ENCODE measurements at regions not wholly inside any gene's neighbourhood (a gene's known extent, or its start where the extent isn't known, plus 50 kb on each side); places are given as distances from the start of the nearest gene placed in this dataset.

DNA sequence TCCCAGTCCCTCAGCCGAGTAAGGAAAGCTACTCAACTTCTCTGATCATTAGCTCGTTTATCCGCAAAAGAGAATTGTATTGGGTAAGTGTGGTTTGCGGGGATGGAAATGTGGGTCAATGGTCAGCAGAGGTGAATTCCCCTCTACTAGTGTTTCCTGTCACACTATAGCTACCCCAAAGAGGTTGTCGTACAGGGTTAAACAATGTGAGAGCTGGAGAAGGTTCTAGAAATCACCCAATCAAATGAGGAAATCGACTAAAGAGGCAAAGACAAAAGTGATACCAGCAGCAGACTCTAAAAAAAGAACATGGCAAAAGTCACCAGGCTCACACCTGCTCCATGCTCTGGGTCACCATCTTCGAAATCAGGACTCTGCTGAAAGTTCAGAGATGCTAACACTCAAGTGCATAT lies 144.7 kb upstream of the ITGA4 start:
- no peaks in the 10 kb centered on the region for H3K9me2 ChIP-seq (replicated peaks; ENCODE audit: insufficient read depth, low read length)
- no peaks in the 10 kb centered on the region for H3K79me2 ChIP-seq (ENCODE audit: low read length)
- H4K20me1 ChIP-seq (ENCODE audit: insufficient read depth, low read depth, low read length) = no peaks in the 10 kb centered on the region
- H3K4me2 ChIP-seq (ENCODE audit: low read depth, low read length, poor library complexity, severe bottlenecking) = peak overlapping the region; percentile 44
- H3K9me3 ChIP-seq (ENCODE audit: low read length) = no peaks in the 10 kb centered on the region
- H2AFZ ChIP-seq (ENCODE audit: low read length) = 0 out of 2 replicates have a peak overlapping the region, but pooled peaks have one; percentile 9
- H3K27ac ChIP-seq (ENCODE audit: low read length) = peak overlapping the region; percentile 99
- H3K4me3 ChIP-seq (ENCODE audit: low read length) = peak overlapping the region; percentile 17; the same call in 1 of the 2 replicates
- no peaks in the 10 kb centered on the region for H3K36me3 ChIP-seq (ENCODE audit: insufficient read depth, low read length)
- H3K27me3 ChIP-seq (ENCODE audit: low read length) = no peaks in the 10 kb centered on the region
- DNase-seq = peak; percentile 79
- peaks cover 89% of the 10 kb centered on the region for H3K4me1 ChIP-seq (ENCODE audit: low read length)
- peak overlapping the region; percentile 39 for H3K9ac ChIP-seq (ENCODE audit: low read length)

- no peaks in the 10 kb centered on the region for H3K9me3 ChIP-seq (ENCODE audit: low read length)
- no peaks in the 10 kb centered on the region for H3K9me2 ChIP-seq (replicated peaks; ENCODE audit: insufficient read depth, low read length)
- DNase-seq = peak; percentile 65
- peak overlapping the region; percentile 44 for H3K4me2 ChIP-seq (ENCODE audit: low read depth, low read length, poor library complexity, severe bottlenecking)
- no peaks in the 10 kb centered on the region for H3K27me3 ChIP-seq (ENCODE audit: low read length)
- H2AFZ ChIP-seq (ENCODE audit: low read length) = no peak overlapping the region
- peak overlapping the region; percentile 31; the same call in 1 of the 2 replicates for H3K9ac ChIP-seq (ENCODE audit: low read length)
- peaks cover 89% of the 10 kb centered on the region for H3K4me1 ChIP-seq (ENCODE audit: low read length)
- H3K27ac ChIP-seq (ENCODE audit: low read length) = peak overlapping the region; percentile 99
- H3K4me3 ChIP-seq (ENCODE audit: low read length) = peak overlapping the region; percentile 17
- no peaks in the 10 kb centered on the region for H4K20me1 ChIP-seq (ENCODE audit: insufficient read depth, low read depth, low read length)
- H3K79me2 ChIP-seq (ENCODE audit: low read length) = no peaks in the 10 kb centered on the region
- no peaks in the 10 kb centered on the region for H3K36me3 ChIP-seq (ENCODE audit: insufficient read depth, low read length)
Measured at GRCh38 chr2:181313845-181314244, 143.3 kb upstream of the ITGA4 start.

DNA sequence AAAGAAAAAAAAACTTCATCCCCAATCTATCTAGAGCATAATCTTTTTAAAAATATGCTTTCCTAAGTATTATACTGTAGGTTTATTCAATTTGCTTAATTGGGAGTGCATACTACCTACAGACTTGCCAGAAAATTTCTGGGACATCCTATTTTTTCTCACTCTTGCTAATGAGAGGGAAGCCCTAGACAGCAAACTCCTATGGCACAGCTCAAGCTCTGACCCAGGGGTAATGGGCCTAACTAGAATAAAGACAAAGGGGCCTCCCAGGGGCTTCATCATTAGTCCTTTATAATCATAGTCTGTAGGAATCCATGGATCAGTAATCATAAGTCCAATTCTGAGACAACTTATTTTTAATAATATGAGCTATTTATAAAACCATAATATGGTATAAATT lies 142.6 kb upstream of the ITGA4 start:
- H3K9ac ChIP-seq (ENCODE audit: low read length) = 0 out of 2 replicates have a peak overlapping the region, but pooled peaks have one; percentile 11
- no peaks in the 10 kb centered on the region for H4K20me1 ChIP-seq (ENCODE audit: insufficient read depth, low read depth, low read length)
- H3K4me2 ChIP-seq (ENCODE audit: low read depth, low read length, poor library complexity, severe bottlenecking) = peak overlapping the region; percentile 44
- H3K4me1 ChIP-seq (ENCODE audit: low read length) = peaks cover 89% of the 10 kb centered on the region
- H3K9me3 ChIP-seq (ENCODE audit: low read length) = no peaks in the 10 kb centered on the region
- H3K27ac ChIP-seq (ENCODE audit: low read length) = peak overlapping the region; percentile 99
- H3K36me3 ChIP-seq (ENCODE audit: insufficient read depth, low read length) = no peaks in the 10 kb centered on the region
- H3K79me2 ChIP-seq (ENCODE audit: low read length) = no peaks in the 10 kb centered on the region
- H3K27me3 ChIP-seq (ENCODE audit: low read length) = no peaks in the 10 kb centered on the region
- H3K4me3 ChIP-seq (ENCODE audit: low read length) = no peak overlapping the region
- no peak for DNase-seq
- no peak overlapping the region for H2AFZ ChIP-seq (ENCODE audit: low read length)
- H3K9me2 ChIP-seq (replicated peaks; ENCODE audit: insufficient read depth, low read length) = no peaks in the 10 kb centered on the region

DNA sequence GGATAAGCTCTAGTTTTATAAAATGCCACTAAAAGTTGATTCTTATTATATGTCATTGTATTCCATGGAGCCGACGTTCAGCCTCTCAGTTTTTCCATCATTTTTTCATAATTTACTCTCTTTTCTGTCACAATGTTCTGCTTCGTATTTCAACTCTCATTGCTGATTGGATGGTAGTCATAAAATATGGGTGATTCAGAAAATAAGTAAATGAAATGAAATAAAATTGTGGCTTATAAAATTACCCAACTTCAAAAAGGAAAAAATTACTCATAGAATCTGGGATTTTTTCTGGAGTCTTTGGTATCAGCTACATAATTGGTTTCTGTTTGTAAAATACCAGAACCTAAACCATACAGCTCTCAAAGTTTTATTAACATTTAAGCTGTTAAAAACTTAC lies 139.7 kb upstream of the ITGA4 start:
- H3K9me3 ChIP-seq (ENCODE audit: low read length) = no peaks in the 10 kb centered on the region
- no peaks in the 10 kb centered on the region for H3K36me3 ChIP-seq (ENCODE audit: insufficient read depth, low read length)
- peaks cover 77% of the 10 kb centered on the region for H3K4me1 ChIP-seq (ENCODE audit: low read length)
- H3K27ac ChIP-seq (ENCODE audit: low read length) = peak overlapping the region; percentile 98
- H2AFZ ChIP-seq (ENCODE audit: low read length) = no peak overlapping the region
- no peaks in the 10 kb centered on the region for H3K27me3 ChIP-seq (ENCODE audit: low read length)
- no peaks in the 10 kb centered on the region; the same call in 1 of the 2 replicates for H3K9me2 ChIP-seq (replicated peaks; ENCODE audit: insufficient read depth, low read length)
- no peaks in the 10 kb centered on the region for H4K20me1 ChIP-seq (ENCODE audit: insufficient read depth, low read depth, low read length)
- DNase-seq = no peak
- no peak overlapping the region for H3K9ac ChIP-seq (ENCODE audit: low read length)
- H3K4me2 ChIP-seq (ENCODE audit: low read depth, low read length, poor library complexity, severe bottlenecking) = peak overlapping the region; percentile 66
- H3K4me3 ChIP-seq (ENCODE audit: low read length) = no peak overlapping the region
- no peaks in the 10 kb centered on the region for H3K79me2 ChIP-seq (ENCODE audit: low read length)

DNA sequence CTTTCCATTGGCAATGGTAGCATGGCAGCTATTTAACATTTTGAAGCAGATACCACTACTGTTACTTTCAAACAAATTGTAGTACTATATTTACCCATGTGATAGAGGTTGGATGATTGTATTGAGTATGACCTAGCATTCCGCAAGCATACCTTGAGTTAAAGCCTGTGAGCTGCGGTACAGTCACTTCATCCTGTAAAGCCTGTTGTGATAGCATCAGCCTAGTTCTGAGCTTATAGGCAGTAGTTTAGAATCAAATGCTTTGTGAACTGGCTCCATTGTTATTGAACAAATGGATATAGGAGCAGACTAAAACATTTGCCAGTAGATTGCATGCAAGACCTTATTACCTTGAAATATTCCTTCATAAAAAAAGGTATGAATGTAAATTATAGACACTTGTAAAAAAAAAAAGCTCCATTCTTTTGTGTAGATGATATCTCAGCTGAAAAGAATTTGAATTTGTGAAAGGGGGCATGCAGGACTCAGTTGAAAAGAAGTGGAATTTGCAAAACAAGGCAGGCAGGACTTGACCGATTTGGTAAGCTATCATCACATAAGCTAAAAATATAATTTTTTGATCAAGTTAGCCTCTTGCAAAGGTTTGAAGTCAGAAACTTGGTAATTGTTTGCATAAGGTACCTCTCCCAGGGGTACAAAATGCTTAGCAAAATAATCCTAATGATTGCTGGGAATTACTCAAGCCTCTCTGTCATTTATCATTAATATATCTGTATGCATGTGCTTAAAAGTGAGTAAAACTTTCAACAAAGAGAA lies 138.5 kb upstream of the ITGA4 start:
- H3K27me3 ChIP-seq (ENCODE audit: low read length) = no peaks in the 10 kb centered on the region
- peak; percentile 92 for DNase-seq
- H2AFZ ChIP-seq (ENCODE audit: low read length) = peak overlapping the region; percentile 60
- no peaks in the 10 kb centered on the region; the same call in 1 of the 2 replicates for H3K9me2 ChIP-seq (replicated peaks; ENCODE audit: insufficient read depth, low read length)
- no peaks in the 10 kb centered on the region for H3K9me3 ChIP-seq (ENCODE audit: low read length)
- H3K4me2 ChIP-seq (ENCODE audit: low read depth, low read length, poor library complexity, severe bottlenecking) = peak overlapping the region; percentile 66
- no peaks in the 10 kb centered on the region for H4K20me1 ChIP-seq (ENCODE audit: insufficient read depth, low read depth, low read length)
- no peaks in the 10 kb centered on the region for H3K36me3 ChIP-seq (ENCODE audit: insufficient read depth, low read length)
- H3K27ac ChIP-seq (ENCODE audit: low read length) = peak overlapping the region; percentile 98
- H3K4me1 ChIP-seq (ENCODE audit: low read length) = peaks cover 73% of the 10 kb centered on the region
- H3K79me2 ChIP-seq (ENCODE audit: low read length) = no peaks in the 10 kb centered on the region
- H3K9ac ChIP-seq (ENCODE audit: low read length) = peak overlapping the region; percentile 60
- H3K4me3 ChIP-seq (ENCODE audit: low read length) = peak overlapping the region; percentile 39; the same call in 1 of the 2 replicates

DNA sequence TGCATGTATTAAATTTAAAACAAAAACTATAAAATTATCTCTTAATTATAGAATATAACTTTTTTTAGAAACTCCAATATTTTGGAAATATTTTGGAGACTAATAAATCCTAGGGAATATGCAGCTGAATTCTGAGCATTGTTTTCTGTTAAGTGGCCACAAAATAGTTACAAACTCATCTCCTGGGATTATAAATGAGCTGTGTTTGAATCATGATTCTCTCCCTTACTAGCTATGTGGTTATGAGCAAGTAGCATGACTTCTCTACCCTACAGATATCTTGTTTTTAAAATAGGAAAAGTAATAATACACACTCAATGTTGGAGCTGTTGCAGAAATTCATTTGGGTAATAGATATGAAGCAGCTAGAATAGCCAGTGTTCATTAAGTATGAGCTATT lies 137.9 kb upstream of the ITGA4 start:
- peak overlapping the region; percentile 21; the same call in 1 of the 2 replicates for H3K4me3 ChIP-seq (ENCODE audit: low read length)
- no peaks in the 10 kb centered on the region for H4K20me1 ChIP-seq (ENCODE audit: insufficient read depth, low read depth, low read length)
- no peaks in the 10 kb centered on the region for H3K27me3 ChIP-seq (ENCODE audit: low read length)
- no peaks in the 10 kb centered on the region for H3K79me2 ChIP-seq (ENCODE audit: low read length)
- H3K9me2 ChIP-seq (replicated peaks; ENCODE audit: insufficient read depth, low read length) = no peaks in the 10 kb centered on the region; the same call in 1 of the 2 replicates
- H3K9me3 ChIP-seq (ENCODE audit: low read length) = no peaks in the 10 kb centered on the region
- no peak overlapping the region for H2AFZ ChIP-seq (ENCODE audit: low read length)
- peak overlapping the region; percentile 66 for H3K4me2 ChIP-seq (ENCODE audit: low read depth, low read length, poor library complexity, severe bottlenecking)
- peak; percentile 78 for DNase-seq
- peak overlapping the region; percentile 33 for H3K9ac ChIP-seq (ENCODE audit: low read length)
- H3K36me3 ChIP-seq (ENCODE audit: insufficient read depth, low read length) = no peaks in the 10 kb centered on the region
- H3K27ac ChIP-seq (ENCODE audit: low read length) = peak overlapping the region; percentile 98
- peaks cover 67% of the 10 kb centered on the region for H3K4me1 ChIP-seq (ENCODE audit: low read length)

GRCh38 chr2:181320638-181321037 lies 136.5 kb upstream of the ITGA4 start:
- Histone ChIP-seq H3K27ac (ENCODE audit: low read length) (peak overlapping the region; percentile 98), H3K4me2 (ENCODE audit: low read depth, low read length, poor library complexity, severe bottlenecking) (no peak overlapping the region), H3K79me2 (ENCODE audit: low read length) (no peaks in the 10 kb centered on the region), H3K9ac (ENCODE audit: low read length) (no peak overlapping the region), H3K4me3 (ENCODE audit: low read length) (no peak overlapping the region), H3K36me3 (ENCODE audit: insufficient read depth, low read length) (no peaks in the 10 kb centered on the region), H2AFZ (ENCODE audit: low read length) (no peak overlapping the region), H3K27me3 (ENCODE audit: low read length) (no peaks in the 10 kb centered on the region), H3K4me1 (ENCODE audit: low read length) (peaks cover 63% of the 10 kb centered on the region), H4K20me1 (ENCODE audit: insufficient read depth, low read depth, low read length) (no peaks in the 10 kb centered on the region), H3K9me2 (replicated peaks; ENCODE audit: insufficient read depth, low read length) (no peaks in the 10 kb centered on the region; the same call in 1 of the 2 replicates), H3K9me3 (ENCODE audit: low read length) (no peaks in the 10 kb centered on the region)
- no peak for DNase-seq

DNA sequence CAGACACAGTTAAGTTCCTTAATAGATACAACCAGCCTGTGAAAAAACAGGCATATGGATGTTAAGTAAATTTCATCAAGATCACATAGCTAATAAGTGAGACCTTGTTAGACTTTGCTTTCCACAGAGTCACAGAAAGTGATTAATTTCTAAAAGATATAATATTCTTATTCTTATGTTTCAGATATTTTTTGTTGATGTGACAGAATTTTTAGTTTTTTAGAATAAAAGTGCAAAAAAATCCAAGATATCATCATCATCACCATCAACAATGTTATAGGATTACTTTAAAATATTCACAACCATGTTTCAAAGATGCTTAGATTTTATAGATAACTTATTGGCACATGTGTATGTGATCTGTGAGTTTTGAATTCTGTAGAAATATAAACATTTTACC lies 132.3 kb upstream of the ITGA4 start:
- Histone ChIP-seq H3K27ac (ENCODE audit: low read length) (no peak overlapping the region), H3K36me3 (ENCODE audit: insufficient read depth, low read length) (no peaks in the 10 kb centered on the region; the same call in 1 of the 2 replicates), H3K4me2 (ENCODE audit: low read depth, low read length, poor library complexity, severe bottlenecking) (no peak overlapping the region), H3K4me1 (ENCODE audit: low read length) (peaks cover 44% of the 10 kb centered on the region), H3K9ac (ENCODE audit: low read length) (no peak overlapping the region), H2AFZ (ENCODE audit: low read length) (no peak overlapping the region), H4K20me1 (ENCODE audit: insufficient read depth, low read depth, low read length) (no peaks in the 10 kb centered on the region), H3K79me2 (ENCODE audit: low read length) (no peaks in the 10 kb centered on the region), H3K27me3 (ENCODE audit: low read length) (no peaks in the 10 kb centered on the region), H3K9me2 (replicated peaks; ENCODE audit: insufficient read depth, low read length) (no peaks in the 10 kb centered on the region; the same call in 1 of the 2 replicates), H3K4me3 (ENCODE audit: low read length) (no peak overlapping the region), H3K9me3 (ENCODE audit: low read length) (no peaks in the 10 kb centered on the region; the same call in 1 of the 2 replicates)
- no peak for DNase-seq
